GM18868 (cell line): ENCODE measurements at regions not wholly inside any gene's neighbourhood (a gene's known extent, or its start where the extent isn't known, plus 50 kb on each side); places are given as distances from the start of the nearest gene placed in this dataset.

Experiments used
- ATAC-seq: cut with Tn5 transposase; IDR thresholded peaks from one replicate; pipeline ENCODE4 v1.9.1; 2021; ENCODE audit warnings: mild to moderate bottlenecking, moderate library complexity; ENCODE audit not compliant: unreplicated experiment

DNA sequence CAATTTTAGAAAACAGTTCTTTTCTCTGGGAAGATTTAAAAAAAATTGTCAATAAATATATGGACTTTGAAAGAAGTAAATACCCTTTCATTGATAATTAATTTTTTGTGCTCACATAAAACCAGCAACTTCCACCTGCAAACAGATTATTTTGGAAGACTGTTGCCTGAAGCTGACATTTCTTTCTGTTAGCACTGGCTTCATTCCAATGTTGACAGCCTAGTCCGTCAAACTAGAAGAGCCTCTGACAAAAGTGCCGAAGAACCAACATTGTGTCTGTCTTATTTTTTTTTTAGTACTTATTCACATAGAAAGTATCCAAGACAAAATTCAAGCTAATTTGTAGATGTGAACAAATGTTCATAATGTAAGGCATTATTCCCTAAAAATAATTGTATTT, 108.6 kb upstream of the TMEM161B start:
- ATAC-seq: no peak

DNA sequence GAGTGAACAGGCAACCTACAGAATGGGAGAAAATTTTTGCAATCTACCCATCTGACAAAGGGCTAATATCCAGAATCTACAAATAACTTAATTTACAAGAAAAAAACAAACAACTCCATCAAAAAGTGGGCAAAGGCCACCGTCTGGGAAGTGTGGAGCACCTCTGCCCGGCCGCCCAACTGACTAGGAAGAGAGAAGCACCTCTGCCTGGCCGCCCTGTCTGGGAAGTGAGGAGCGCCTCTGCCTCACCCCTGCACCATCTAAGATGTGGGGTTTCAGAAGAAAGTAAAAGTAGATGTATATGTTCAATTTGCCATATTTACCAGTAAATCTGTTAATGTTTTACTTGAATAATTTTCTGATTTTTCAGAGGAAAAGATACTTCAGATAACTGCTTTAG, 108.1 kb upstream of the TMEM161B start:
- ATAC-seq: no peak

DNA sequence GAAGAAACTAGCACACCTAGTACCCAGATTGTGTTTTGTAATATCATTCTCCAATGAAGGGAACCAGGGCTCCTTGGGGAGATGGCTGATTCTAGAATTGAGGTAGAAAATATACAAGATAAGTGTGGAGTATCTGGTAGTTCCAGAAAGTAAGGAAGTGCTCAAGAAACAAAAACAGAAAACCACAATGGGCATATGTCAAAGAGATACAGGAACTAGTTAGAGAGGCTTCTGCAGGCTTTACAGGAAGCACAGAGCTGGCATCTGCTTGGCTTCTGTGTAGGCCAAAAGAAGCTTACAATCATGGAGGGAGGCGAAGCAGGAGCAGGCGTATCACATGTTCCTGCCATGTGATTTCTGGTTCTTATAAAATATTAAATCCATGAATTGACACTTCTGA, 105.7 kb upstream of the TMEM161B start:
- no peak for ATAC-seq

DNA sequence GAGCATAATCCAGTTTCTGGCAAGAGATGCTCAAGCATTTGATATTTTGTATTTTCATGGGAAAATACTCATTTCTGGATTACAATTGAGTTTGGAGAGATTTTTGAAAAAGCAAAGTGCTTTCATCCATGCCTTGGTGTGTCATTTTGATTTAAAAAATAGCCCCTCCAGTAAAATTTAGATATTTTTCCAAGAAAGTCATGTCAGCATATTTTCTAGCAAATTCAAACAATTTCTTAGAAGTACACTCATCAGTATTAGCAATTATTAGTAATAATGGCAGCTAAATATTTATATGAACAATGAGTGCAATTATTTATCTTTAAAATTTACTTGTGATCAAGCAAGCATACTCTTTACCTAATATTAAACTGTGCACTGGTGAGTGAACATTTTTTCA, 102.2 kb upstream of the TMEM161B start:
- ATAC-seq: no peak

DNA sequence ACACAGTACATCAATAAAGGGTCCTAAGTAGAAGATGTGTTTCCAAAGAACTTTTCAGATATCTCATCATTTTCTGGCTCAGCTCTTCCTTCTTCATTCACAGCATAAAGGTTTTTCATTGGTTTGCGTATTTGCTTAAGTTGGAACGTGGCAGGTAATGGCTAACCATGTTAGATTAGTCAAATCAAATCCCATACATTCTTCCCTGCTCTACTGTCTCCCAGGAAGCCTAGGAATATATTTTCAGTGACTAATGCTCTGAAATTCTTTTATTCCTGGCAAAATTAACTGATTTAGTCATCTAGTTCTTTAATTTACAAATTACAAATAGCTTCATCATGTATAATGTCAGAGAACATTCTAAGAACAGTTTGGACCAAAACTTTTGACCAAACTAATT, 99.6 kb upstream of the TMEM161B start:
- ATAC-seq: no peak

DNA sequence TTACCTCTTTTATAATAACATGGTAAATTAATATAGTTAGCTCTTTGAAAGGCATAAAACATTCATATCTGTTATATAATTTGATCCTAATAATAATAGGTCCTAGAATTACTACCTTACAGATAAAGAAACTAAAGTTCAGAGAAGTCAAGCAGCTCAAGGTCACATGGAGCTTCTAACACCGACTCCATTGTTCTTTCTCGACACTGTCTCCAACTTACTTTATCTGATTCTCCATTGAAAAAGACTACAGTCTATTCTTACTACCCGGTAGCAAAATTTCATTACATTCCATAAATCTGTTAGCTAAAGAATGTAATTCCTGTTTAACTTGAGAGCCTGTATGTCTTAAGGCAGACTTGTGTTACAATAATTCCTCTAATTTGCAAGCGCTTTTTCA, 96.3 kb upstream of the TMEM161B start:
- ATAC-seq: no peak

DNA sequence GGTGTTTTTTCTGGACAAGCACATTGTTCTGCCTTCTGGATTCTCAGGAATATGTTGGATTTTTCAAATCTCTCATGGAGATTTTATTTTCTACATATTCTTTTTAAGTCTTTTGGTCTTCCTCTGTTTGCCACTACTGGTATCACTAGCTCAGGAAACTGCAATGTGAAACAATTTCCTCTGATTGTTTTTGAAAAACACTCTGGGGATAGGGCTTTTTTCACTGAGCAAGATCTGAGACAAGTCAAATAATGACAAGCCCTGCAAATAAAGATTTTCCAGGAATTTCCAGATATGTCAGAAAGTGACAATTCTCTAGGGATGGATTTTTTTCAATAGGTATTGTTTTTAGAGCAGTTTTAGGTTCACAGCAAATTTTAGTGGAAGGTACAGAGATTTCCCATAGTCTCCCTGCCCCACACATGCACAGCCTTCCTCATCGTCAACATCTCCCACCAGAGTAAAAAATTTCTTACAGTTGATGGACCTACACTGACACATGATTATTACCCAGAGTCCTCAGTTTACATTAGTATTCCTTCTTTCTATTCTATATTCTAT, 86.9 kb upstream of the TMEM161B start:
- no peak for ATAC-seq

DNA sequence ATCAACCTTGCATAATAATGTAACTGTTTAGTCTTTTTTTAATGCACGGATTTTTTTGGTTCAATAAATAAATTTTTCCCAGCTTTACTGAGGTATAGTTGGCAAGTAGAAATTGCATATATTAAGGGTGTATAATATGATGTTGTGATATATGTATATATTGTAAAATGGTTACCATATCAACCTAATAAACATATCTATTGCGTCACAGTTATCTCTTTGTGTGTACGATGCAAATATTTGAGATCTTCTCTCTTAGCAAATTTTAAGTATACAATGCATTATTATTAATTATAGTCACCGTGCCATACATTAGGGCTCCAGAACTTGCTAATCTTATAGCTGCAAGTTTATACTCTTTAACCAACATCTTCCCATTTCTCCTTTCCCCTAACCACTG, 57.2 kb upstream of the TMEM161B start:
- ATAC-seq: no peak

DNA sequence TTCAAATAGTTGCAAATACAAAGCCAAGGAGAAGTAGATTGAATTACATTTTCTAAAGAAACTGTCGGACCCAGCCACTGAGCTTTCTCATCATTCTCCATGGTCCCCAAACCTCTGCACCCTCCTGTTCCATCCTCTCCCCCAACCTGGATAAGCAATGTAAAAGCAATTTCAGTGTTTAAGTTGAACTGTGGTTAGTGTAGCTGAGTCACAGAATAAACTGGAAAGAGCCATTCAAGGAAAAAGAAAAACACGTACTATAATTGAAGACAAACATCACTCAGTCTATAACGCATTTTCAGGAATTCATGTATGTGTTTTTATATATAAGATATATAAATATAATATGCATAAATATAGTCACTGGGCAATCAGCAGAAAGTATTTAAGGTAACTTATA, 54.1 kb upstream of the TMEM161B start:
- no peak for ATAC-seq
